ENCODE measurements at regions not wholly inside any gene's neighbourhood (a gene's known extent, or its start where the extent isn't known, plus 50 kb on each side); places are given as distances from the start of the nearest gene placed in this dataset.
A peak's percentile ranks its signal among the peaks of the same experiment; 100 is the strongest.

DNA sequence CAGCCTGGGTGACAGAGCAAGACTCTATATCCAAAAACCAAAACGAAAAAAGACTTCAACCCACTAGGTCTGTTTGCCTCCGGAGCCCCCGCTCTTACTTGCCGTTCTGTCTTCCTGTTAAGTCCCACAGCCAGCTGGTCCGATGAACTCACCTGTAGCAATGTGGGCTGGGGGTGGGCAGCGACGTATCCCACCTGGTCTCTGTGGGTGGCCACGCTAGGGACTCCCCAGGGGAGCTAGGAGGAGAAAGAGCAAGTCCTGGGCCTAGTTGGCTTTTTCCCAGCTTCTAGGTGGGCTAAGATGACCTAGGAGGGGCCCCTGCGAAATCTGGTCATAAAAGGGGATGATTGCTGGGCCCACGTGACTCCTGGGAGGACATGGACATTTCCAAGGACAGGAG is 166.0 kb upstream of the KCNG1 start:
- Histone ChIP-seq H3K9me3 (ENCODE audit: control insufficient read depth, insufficient read depth, low read length) (no peaks in the 10 kb centered on the region), H3K4me1 (ENCODE audit: control insufficient read depth, insufficient read depth, low read length) (no peaks in the 10 kb centered on the region), H3K27ac (ENCODE audit: low read depth, low read length) (no peak overlapping the region), H3K27me3 (ENCODE audit: control insufficient read depth, insufficient read depth, low read length) (no peaks in the 10 kb centered on the region), H3K4me3 (ENCODE audit: low read depth, low read length) (no peak overlapping the region), H3K36me3 (ENCODE audit: control insufficient read depth, insufficient read depth, low read length) (no peaks in the 10 kb centered on the region)
- WGBS (ENCODE audit: insufficient coverage), result 77% methylated on average over 10 of the region's 10 CpGs
- no peak for DNase-seq (ENCODE audit: low read depth in 4 of 6, low spot score in 6 of 6)

GRCh38 chr20:51187261-51187660 is 164.4 kb upstream of the KCNG1 start:
- no peaks in the 10 kb centered on the region for H3K9me3 ChIP-seq (ENCODE audit: control insufficient read depth, insufficient read depth, low read length)
- H3K27me3 ChIP-seq (ENCODE audit: control insufficient read depth, insufficient read depth, low read length), result no peaks in the 10 kb centered on the region
- no peaks in the 10 kb centered on the region for H3K4me1 ChIP-seq (ENCODE audit: control insufficient read depth, insufficient read depth, low read length)
- no peaks in the 10 kb centered on the region for H3K36me3 ChIP-seq (ENCODE audit: control insufficient read depth, insufficient read depth, low read length)
- no peak overlapping the region for H3K27ac ChIP-seq (ENCODE audit: low read depth, low read length)
- no peak overlapping the region for H3K4me3 ChIP-seq (ENCODE audit: low read depth, low read length)
- DNase-seq (ENCODE audit: low read depth in 4 of 6, low spot score in 6 of 6), result peak in 2 of 6 donors; percentile 9 to 88
- WGBS (ENCODE audit: insufficient coverage), result 14% methylated on average over 1 of the region's 9 CpGs

- WGBS (ENCODE audit: insufficient coverage), result 78% methylated on average over 3 of the region's 4 CpGs
- no peak for DNase-seq (ENCODE audit: low read depth in 4 of 6, low spot score in 6 of 6)
These were observed 163.0 kb upstream of the KCNG1 start for GRCh38 chr20:51185861-51186260.

DNA sequence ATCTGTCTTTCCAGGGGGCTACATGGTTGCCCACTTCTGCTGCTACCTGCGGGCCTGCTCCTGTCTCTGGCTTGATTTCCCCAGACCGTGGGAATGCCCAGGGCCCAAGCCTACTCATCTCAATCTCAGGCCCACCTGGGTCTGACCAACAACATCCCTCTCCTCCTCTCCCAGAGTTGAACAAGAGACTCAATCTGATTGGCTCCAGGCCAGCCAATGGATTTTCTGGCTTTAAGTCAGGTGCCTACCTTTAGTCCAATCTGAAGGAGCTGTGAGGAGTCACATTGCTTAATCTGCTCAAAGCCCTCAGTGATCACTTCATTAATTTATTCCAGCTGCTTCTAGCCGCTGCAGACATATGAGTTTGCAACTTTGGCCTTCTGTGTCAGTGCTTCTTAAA is 162.4 kb upstream of the KCNG1 start:
- 100% methylated on average over 2 of the region's 3 CpGs for WGBS (ENCODE audit: insufficient coverage)
- Histone ChIP-seq H3K27ac (ENCODE audit: low read depth, low read length) (no peak overlapping the region), H3K4me3 (ENCODE audit: low read depth, low read length) (no peak overlapping the region)

More at GRCh38 chr20:51185861-51186260, 163.0 kb upstream of the KCNG1 start:
- Histone ChIP-seq H3K4me1 (ENCODE audit: control insufficient read depth, insufficient read depth, low read length) (no peaks in the 10 kb centered on the region), H3K27ac (ENCODE audit: low read depth, low read length) (no peak overlapping the region), H3K27me3 (ENCODE audit: control insufficient read depth, insufficient read depth, low read length) (no peaks in the 10 kb centered on the region), H3K4me3 (ENCODE audit: low read depth, low read length) (no peak overlapping the region), H3K36me3 (ENCODE audit: control insufficient read depth, insufficient read depth, low read length) (no peaks in the 10 kb centered on the region), H3K9me3 (ENCODE audit: control insufficient read depth, insufficient read depth, low read length) (no peaks in the 10 kb centered on the region)

GRCh38 chr20:51184289-51184688 is 161.4 kb upstream of the KCNG1 start:
- no peaks in the 10 kb centered on the region for H3K4me1 ChIP-seq (ENCODE audit: control insufficient read depth, insufficient read depth, low read length)
- no peak overlapping the region for H3K4me3 ChIP-seq (ENCODE audit: low read depth, low read length)
- WGBS (ENCODE audit: insufficient coverage), result 86% methylated on average over 2 of the region's 2 CpGs
- no peak for DNase-seq (ENCODE audit: low read depth in 4 of 6, low spot score in 6 of 6)
- no peak overlapping the region for H3K27ac ChIP-seq (ENCODE audit: low read depth, low read length)
- no peaks in the 10 kb centered on the region for H3K27me3 ChIP-seq (ENCODE audit: control insufficient read depth, insufficient read depth, low read length)
- no peaks in the 10 kb centered on the region for H3K36me3 ChIP-seq (ENCODE audit: control insufficient read depth, insufficient read depth, low read length)
- no peaks in the 10 kb centered on the region for H3K9me3 ChIP-seq (ENCODE audit: control insufficient read depth, insufficient read depth, low read length)

More for the DNA sequence above, 162.4 kb upstream of the KCNG1 start:
- no peaks in the 10 kb centered on the region for H3K27me3 ChIP-seq (ENCODE audit: control insufficient read depth, insufficient read depth, low read length)
- H3K9me3 ChIP-seq (ENCODE audit: control insufficient read depth, insufficient read depth, low read length), result no peaks in the 10 kb centered on the region
- DNase-seq (ENCODE audit: low read depth in 4 of 6, low spot score in 6 of 6), result no peak
- H3K36me3 ChIP-seq (ENCODE audit: control insufficient read depth, insufficient read depth, low read length), result no peaks in the 10 kb centered on the region
- no peaks in the 10 kb centered on the region for H3K4me1 ChIP-seq (ENCODE audit: control insufficient read depth, insufficient read depth, low read length)

DNA sequence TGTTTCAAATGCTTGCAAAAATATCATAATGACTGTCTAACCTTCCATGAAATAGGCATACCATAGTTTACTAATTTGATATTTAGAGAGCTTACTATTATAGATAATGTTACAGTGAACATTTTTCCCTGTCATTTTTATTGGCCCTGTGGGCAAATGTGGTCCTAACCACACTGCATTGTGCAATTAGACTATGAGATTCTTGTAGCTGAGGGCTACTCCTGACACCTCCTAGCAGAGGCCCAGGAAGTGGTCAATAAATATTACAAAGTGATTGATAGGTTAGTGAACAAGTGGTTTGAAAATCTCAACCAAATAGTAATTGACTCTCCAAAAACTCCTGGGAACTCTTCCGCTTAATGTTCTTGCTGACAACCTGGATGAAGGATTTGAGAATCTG is 160.5 kb upstream of the KCNG1 start:
- Histone ChIP-seq H3K27ac (ENCODE audit: low read depth, low read length) (no peak overlapping the region), H3K36me3 (ENCODE audit: control insufficient read depth, insufficient read depth, low read length) (no peaks in the 10 kb centered on the region), H3K9me3 (ENCODE audit: control insufficient read depth, insufficient read depth, low read length) (no peaks in the 10 kb centered on the region), H3K4me1 (ENCODE audit: control insufficient read depth, insufficient read depth, low read length) (no peaks in the 10 kb centered on the region), H3K27me3 (ENCODE audit: control insufficient read depth, insufficient read depth, low read length) (no peaks in the 10 kb centered on the region), H3K4me3 (ENCODE audit: low read depth, low read length) (no peak overlapping the region)
- no CpG with 5 or more reads among the region's 1 CpG for WGBS (ENCODE audit: insufficient coverage)
- DNase-seq (ENCODE audit: low read depth in 4 of 6, low spot score in 6 of 6), result peak in 1 of 6 donors; percentile 46

DNA sequence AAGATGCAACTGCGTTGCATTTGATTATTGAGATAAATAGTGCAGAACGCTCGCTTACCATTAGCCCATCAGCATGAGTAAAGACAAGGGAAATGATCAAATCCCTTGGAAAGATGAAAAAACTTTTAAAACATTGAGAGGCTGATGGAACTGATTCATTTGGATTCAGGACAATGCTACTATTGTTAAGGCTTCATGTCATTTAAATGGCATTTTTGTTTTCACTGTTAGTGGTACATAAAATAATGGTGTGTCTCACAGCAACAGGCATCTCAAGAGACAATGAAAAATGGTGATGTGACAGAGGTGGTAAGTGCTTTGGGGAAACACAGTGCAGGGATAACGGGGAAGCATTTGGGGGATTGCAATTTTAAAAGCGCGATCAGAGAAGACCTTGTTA is 159.7 kb upstream of the KCNG1 start:
- H3K4me3 ChIP-seq (ENCODE audit: low read depth, low read length), result no peak overlapping the region
- H3K36me3 ChIP-seq (ENCODE audit: control insufficient read depth, insufficient read depth, low read length), result no peaks in the 10 kb centered on the region
- H3K27me3 ChIP-seq (ENCODE audit: control insufficient read depth, insufficient read depth, low read length), result no peaks in the 10 kb centered on the region
- WGBS (ENCODE audit: insufficient coverage), result 0% methylated on average over 1 of the region's 6 CpGs
- DNase-seq (ENCODE audit: low read depth in 4 of 6, low spot score in 6 of 6), result no peak
- no peak overlapping the region for H3K27ac ChIP-seq (ENCODE audit: low read depth, low read length)
- no peaks in the 10 kb centered on the region for H3K9me3 ChIP-seq (ENCODE audit: control insufficient read depth, insufficient read depth, low read length)
- H3K4me1 ChIP-seq (ENCODE audit: control insufficient read depth, insufficient read depth, low read length), result no peaks in the 10 kb centered on the region

DNA sequence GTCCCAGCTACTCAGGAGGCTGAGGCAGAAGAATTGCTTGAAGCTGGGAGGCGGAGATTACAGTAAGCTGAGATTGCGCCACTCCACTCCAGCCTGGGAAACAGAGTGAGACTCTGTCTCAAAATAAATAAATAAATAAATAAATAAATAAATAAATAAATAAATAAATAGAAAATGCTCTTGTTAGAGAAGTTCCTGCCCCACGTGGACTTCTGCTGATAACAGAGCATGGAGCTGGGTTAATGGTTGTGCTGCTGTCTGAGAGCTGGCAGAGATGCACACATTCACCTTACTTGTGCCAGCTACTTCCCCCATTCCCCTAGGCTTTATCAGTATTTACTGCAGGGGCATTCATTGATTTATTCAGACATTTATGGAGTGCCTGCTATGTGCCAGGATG is 155.2 kb upstream of the KCNG1 start:
- no peaks in the 10 kb centered on the region for H3K27me3 ChIP-seq (ENCODE audit: control insufficient read depth, insufficient read depth, low read length)
- no peaks in the 10 kb centered on the region for H3K4me1 ChIP-seq (ENCODE audit: control insufficient read depth, insufficient read depth, low read length)
- no peaks in the 10 kb centered on the region for H3K36me3 ChIP-seq (ENCODE audit: control insufficient read depth, insufficient read depth, low read length)
- no peaks in the 10 kb centered on the region for H3K9me3 ChIP-seq (ENCODE audit: control insufficient read depth, insufficient read depth, low read length)
- no CpG with 5 or more reads among the region's 3 CpGs for WGBS (ENCODE audit: insufficient coverage)
- no peak overlapping the region for H3K27ac ChIP-seq (ENCODE audit: low read depth, low read length)
- DNase-seq (ENCODE audit: low read depth in 4 of 6, low spot score in 6 of 6), result no peak
- H3K4me3 ChIP-seq (ENCODE audit: low read depth, low read length), result no peak overlapping the region

GRCh38 chr20:51176876-51177275 is 154.0 kb upstream of the KCNG1 start:
- H3K9me3 ChIP-seq (ENCODE audit: control insufficient read depth, insufficient read depth, low read length), result no peaks in the 10 kb centered on the region
- H3K27ac ChIP-seq (ENCODE audit: low read depth, low read length), result no peak overlapping the region
- H3K4me3 ChIP-seq (ENCODE audit: low read depth, low read length), result no peak overlapping the region
- no peaks in the 10 kb centered on the region for H3K27me3 ChIP-seq (ENCODE audit: control insufficient read depth, insufficient read depth, low read length)
- no peaks in the 10 kb centered on the region for H3K4me1 ChIP-seq (ENCODE audit: control insufficient read depth, insufficient read depth, low read length)
- no peaks in the 10 kb centered on the region for H3K36me3 ChIP-seq (ENCODE audit: control insufficient read depth, insufficient read depth, low read length)
- 40% methylated on average over 1 of the region's 3 CpGs for WGBS (ENCODE audit: insufficient coverage)
- DNase-seq (ENCODE audit: low read depth in 4 of 6, low spot score in 6 of 6), result peak in 1 of 6 donors; percentile 20

GRCh38 chr20:51176446-51176845 is 153.5 kb upstream of the KCNG1 start:
- Histone ChIP-seq H3K9me3 (ENCODE audit: control insufficient read depth, insufficient read depth, low read length) (no peaks in the 10 kb centered on the region), H3K27ac (ENCODE audit: low read depth, low read length) (no peak overlapping the region), H3K4me3 (ENCODE audit: low read depth, low read length) (no peak overlapping the region), H3K36me3 (ENCODE audit: control insufficient read depth, insufficient read depth, low read length) (no peaks in the 10 kb centered on the region), H3K4me1 (ENCODE audit: control insufficient read depth, insufficient read depth, low read length) (no peaks in the 10 kb centered on the region), H3K27me3 (ENCODE audit: control insufficient read depth, insufficient read depth, low read length) (no peaks in the 10 kb centered on the region)
- WGBS (ENCODE audit: insufficient coverage), result 98% methylated on average over 5 of the region's 8 CpGs
- DNase-seq (ENCODE audit: low read depth in 4 of 6, low spot score in 6 of 6), result no peak

Data from spinal cord (tissue), 9 donors.